ENCODE measurements at regions not wholly inside any gene's neighbourhood (a gene's known extent, or its start where the extent isn't known, plus 50 kb on each side); places are given as distances from the start of the nearest gene placed in this dataset.

DNA sequence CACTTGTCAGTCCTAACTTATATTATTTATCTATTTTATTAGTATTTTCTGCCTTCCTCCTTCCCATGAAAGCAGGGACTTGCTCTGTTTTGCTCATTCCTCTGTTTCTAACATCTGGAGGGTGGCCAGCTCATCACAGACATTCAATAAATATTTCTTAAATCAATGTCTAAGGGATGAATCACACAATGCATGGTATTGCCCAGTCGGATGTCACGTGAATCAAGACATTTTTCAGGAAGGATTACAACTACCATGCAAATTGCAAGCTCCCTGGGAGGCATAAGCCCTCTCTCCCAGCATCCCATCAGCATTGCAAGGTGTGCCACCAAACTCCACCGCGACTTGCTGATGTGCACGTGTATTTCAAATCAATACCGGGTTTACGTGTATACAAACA is 146.6 kb upstream of the RNF32 start:
- TF ChIP-seq TAF1 (IDR thresholded peaks at IDR 0.05; ENCODE audit: low read depth) (no peak), RAD21 (IDR thresholded peaks at IDR 0.05; ENCODE audit: low read depth) (no peak)
- TF ChIP-seq, protein P1, sequence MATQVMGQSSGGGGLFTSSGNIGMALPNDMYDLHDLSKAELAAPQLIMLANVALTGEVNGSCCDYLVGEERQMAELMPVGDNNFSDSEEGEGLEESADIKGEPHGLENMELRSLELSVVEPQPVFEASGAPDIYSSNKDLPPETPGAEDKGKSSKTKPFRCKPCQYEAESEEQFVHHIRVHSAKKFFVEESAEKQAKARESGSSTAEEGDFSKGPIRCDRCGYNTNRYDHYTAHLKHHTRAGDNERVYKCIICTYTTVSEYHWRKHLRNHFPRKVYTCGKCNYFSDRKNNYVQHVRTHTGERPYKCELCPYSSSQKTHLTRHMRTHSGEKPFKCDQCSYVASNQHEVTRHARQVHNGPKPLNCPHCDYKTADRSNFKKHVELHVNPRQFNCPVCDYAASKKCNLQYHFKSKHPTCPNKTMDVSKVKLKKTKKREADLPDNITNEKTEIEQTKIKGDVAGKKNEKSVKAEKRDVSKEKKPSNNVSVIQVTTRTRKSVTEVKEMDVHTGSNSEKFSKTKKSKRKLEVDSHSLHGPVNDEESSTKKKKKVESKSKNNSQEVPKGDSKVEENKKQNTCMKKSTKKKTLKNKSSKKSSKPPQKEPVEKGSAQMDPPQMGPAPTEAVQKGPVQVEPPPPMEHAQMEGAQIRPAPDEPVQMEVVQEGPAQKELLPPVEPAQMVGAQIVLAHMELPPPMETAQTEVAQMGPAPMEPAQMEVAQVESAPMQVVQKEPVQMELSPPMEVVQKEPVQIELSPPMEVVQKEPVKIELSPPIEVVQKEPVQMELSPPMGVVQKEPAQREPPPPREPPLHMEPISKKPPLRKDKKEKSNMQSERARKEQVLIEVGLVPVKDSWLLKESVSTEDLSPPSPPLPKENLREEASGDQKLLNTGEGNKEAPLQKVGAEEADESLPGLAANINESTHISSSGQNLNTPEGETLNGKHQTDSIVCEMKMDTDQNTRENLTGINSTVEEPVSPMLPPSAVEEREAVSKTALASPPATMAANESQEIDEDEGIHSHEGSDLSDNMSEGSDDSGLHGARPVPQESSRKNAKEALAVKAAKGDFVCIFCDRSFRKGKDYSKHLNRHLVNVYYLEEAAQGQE (IDR thresholded peaks at IDR 0.05; ENCODE audit: low read depth): no peak

All from Ishikawa (cell line).